NB4 (cell line): ENCODE measurements at regions not wholly inside any gene's neighbourhood (a gene's known extent, or its start where the extent isn't known, plus 50 kb on each side); places are given as distances from the start of the nearest gene placed in this dataset.
"Not testable (repeated sequence)": the region's sequence is repeated elsewhere in the genome, so short reads cannot be mapped to it uniquely, and the experiment has no call there.

Source experiments
- MYC ChIP-seq: IDR thresholded peaks from 2 replicates; pipeline ENCODE4 v1.6.1; 2011; ENCODE audit warnings: low read depth, low read length
- POLR2A ChIP-seq: IDR thresholded peaks from 2 replicates; pipeline ENCODE4 v1.6.1; 2011; ENCODE audit warnings: mild to moderate bottlenecking; ENCODE audit not compliant: insufficient read length; ENCODE audit errors: extremely low read depth
- TF ChIP-seq, protein P1 (sequence below): IDR thresholded peaks from one replicate; pipeline ENCODE4 v1.5.1; 2012; ENCODE audit warnings: low read depth, low read length
- TF ChIP-seq, protein P2 (sequence below): IDR thresholded peaks from 2 replicates; pipeline ENCODE4 v1.6.1; 2011; ENCODE audit warnings: low read depth, low read length

DNA sequence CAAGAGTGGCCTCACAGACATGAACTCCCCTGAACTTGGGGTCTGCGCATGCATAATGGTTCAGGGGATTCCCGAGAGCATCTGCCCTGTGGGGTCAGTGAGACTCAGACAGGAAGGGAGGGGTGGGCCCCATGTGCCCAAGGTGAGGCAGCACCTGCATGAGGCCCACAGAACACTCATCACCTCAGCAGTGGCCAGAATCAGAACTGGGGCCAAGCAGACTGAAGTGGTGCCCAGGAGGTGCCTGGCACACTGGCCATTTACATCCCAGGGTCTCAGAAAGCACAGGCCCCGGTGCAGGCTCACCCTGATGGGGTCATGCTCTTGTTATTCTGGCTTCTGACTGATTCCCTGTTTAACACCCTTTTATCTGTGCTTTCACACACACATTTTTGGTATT, 77.4 kb upstream of the C15orf39 start:
- not testable (repeated sequence) for TF ChIP-seq POLR2A, MYC
- TF ChIP-seq, protein P1, sequence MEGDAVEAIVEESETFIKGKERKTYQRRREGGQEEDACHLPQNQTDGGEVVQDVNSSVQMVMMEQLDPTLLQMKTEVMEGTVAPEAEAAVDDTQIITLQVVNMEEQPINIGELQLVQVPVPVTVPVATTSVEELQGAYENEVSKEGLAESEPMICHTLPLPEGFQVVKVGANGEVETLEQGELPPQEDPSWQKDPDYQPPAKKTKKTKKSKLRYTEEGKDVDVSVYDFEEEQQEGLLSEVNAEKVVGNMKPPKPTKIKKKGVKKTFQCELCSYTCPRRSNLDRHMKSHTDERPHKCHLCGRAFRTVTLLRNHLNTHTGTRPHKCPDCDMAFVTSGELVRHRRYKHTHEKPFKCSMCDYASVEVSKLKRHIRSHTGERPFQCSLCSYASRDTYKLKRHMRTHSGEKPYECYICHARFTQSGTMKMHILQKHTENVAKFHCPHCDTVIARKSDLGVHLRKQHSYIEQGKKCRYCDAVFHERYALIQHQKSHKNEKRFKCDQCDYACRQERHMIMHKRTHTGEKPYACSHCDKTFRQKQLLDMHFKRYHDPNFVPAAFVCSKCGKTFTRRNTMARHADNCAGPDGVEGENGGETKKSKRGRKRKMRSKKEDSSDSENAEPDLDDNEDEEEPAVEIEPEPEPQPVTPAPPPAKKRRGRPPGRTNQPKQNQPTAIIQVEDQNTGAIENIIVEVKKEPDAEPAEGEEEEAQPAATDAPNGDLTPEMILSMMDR, result not testable (repeated sequence)
- TF ChIP-seq, protein P2, sequence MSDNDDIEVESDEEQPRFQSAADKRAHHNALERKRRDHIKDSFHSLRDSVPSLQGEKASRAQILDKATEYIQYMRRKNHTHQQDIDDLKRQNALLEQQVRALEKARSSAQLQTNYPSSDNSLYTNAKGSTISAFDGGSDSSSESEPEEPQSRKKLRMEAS, result not testable (repeated sequence)
